H1 (cell line): ENCODE measurements at regions not wholly inside any gene's neighbourhood (a gene's known extent, or its start where the extent isn't known, plus 50 kb on each side); places are given as distances from the start of the nearest gene placed in this dataset.

Source experiments
- ATF2 ChIP-seq: IDR thresholded peaks from 2 replicates; pipeline ENCODE4 v1.6.1; 2012; ENCODE audit warnings: low read length, inconsistent platforms
- BCL11A ChIP-seq, 2 experiments: IDR thresholded peaks; one replicate each; pipeline ENCODE4 v1.6.1; 2011; ENCODE audit warnings: low read depth in 2 of 2, low read length in 2 of 2, mild to moderate bottlenecking in 2 of 2
- TAF7 ChIP-seq: optimal IDR thresholded peaks from 2 replicates; pipeline ENCODE3; 2011; ENCODE audit warnings: low read depth, mild to moderate bottlenecking, inconsistent platforms, low read length, moderate library complexity, borderline replicate concordance

GRCh38 chr10:28928484-28928883 lies 251.2 kb downstream of the BAMBI start (continued):
- no peak for TF ChIP-seq BCL11A (IDR thresholded peaks at IDR 0.05; ENCODE audit: low read depth in 2 of 2, low read length in 2 of 2)
- no peak for TF ChIP-seq TAF7
- no peak for TF ChIP-seq ATF2
- TF ChIP-seq, all 59 proteins: peak for 0
